Hepatocyte (in vitro differentiated cells): ENCODE measurements at regions not wholly inside any gene's neighbourhood (a gene's known extent, or its start where the extent isn't known, plus 50 kb on each side); places are given as distances from the start of the nearest gene placed in this dataset.
"Not testable (repeated sequence)": the region's sequence is repeated elsewhere in the genome, so short reads cannot be mapped to it uniquely, and the experiment has no call there.

ENCODE experiments used
- CTCF ChIP-seq: fragments of 200-600 bp; sonication (generic); IDR thresholded peaks from 2 replicates; pipeline ENCODE4 v1.5.1; 2016; ENCODE audit warnings: antibody characterized with exemption, mild to moderate bottlenecking; ENCODE audit not compliant: poor library complexity
- EZH2 ChIP-seq: fragments of 200-600 bp; sonication (generic); IDR thresholded peaks from 2 replicates; pipeline ENCODE4 v1.6.1; 2016; ENCODE audit warnings: antibody characterized with exemption, mild to moderate bottlenecking, borderline replicate concordance
- EZH2phosphoT487 ChIP-seq: fragments of 200-600 bp; sonication (generic); IDR thresholded peaks from one replicate; pipeline ENCODE4 v1.6.1; 2018; ENCODE audit warnings: antibody characterized with exemption, mild to moderate bottlenecking, low read depth, moderate library complexity; ENCODE audit not compliant: unreplicated experiment, severe bottlenecking

- TF ChIP-seq CTCF, EZH2phosphoT487, EZH2: not testable (repeated sequence)
Measured at GRCh38 chrX:92821580-92822152, 851.7 kb downstream of the NAP1L3 start.
